NT2/D1 (cell line): ENCODE measurements at regions not wholly inside any gene's neighbourhood (a gene's known extent, or its start where the extent isn't known, plus 50 kb on each side); places are given as distances from the start of the nearest gene placed in this dataset.

Experiments
- DNase-seq: peaks from one replicate; pipeline ENCODE4 v3.0.0-alpha.2; 2011; ENCODE audit warnings: low read depth, low spot score
- H3K27me3 ChIP-seq: 2 replicates; pipeline ENCODE4 v1.6.0; 2011; ENCODE audit warnings: mild to moderate bottlenecking; ENCODE audit not compliant: insufficient read length, insufficient read depth
- H3K36me3 ChIP-seq: 2 replicates; pipeline ENCODE4 v1.6.1; 2011; ENCODE audit warnings: mild to moderate bottlenecking, low read length, mixed read lengths; ENCODE audit not compliant: insufficient read depth, insufficient read length
- H3K4me1 ChIP-seq: 2 replicates; pipeline ENCODE4 v1.5.1; 2011; ENCODE audit not compliant: insufficient read depth, insufficient read length
- H3K4me3 ChIP-seq: 2 replicates; pipeline ENCODE4 v1.5.1; 2011; ENCODE audit warnings: low read depth; ENCODE audit not compliant: insufficient read length
- H3K9ac ChIP-seq: 2 replicates; pipeline ENCODE4 v1.6.0; 2011; ENCODE audit warnings: low read depth; ENCODE audit not compliant: insufficient read length
- H3K9me3 ChIP-seq: 2 replicates; pipeline ENCODE4 v1.5.1; 2011; ENCODE audit warnings: mild to moderate bottlenecking, low read length; ENCODE audit not compliant: insufficient read depth
- SUZ12 ChIP-seq: IDR thresholded peaks from 2 replicates; pipeline ENCODE4 v1.6.1; 2011; ENCODE audit not compliant: insufficient read length, insufficient read depth; ENCODE audit errors: extremely low read depth
- YY1 ChIP-seq: IDR thresholded peaks from 2 replicates; pipeline ENCODE4 v1.6.1; 2011; ENCODE audit not compliant: insufficient read length, insufficient read depth
- ZNF274 ChIP-seq: IDR thresholded peaks from 2 replicates; pipeline ENCODE4 v1.6.1; 2011; ENCODE audit warnings: mild to moderate bottlenecking, low read depth, low read length

- no peaks in the 10 kb centered on the region for H3K36me3 ChIP-seq
- peaks cover 85% of the 10 kb centered on the region for H3K27me3 ChIP-seq
- H3K4me3 ChIP-seq, result no peak overlapping the region
- TF ChIP-seq YY1, result no peak
- no peak for TF ChIP-seq ZNF274
- no peak for TF ChIP-seq SUZ12
- H3K9me3 ChIP-seq, result no peaks in the 10 kb centered on the region
- no peak for DNase-seq
- no peak overlapping the region for H3K9ac ChIP-seq
- H3K4me1 ChIP-seq, result no peaks in the 10 kb centered on the region
These were observed 85.2 kb upstream of the VPREB1 start for GRCh38 chr22:22159384-22159783.

- no peak for TF ChIP-seq SUZ12
- TF ChIP-seq YY1, result no peak
- Histone ChIP-seq H3K4me3 (no peak overlapping the region), H3K4me1 (no peaks in the 10 kb centered on the region), H3K36me3 (no peaks in the 10 kb centered on the region), H3K9me3 (no peaks in the 10 kb centered on the region), H3K9ac (no peak overlapping the region), H3K27me3 (peaks cover 85% of the 10 kb centered on the region)
- DNase-seq, result no peak
These were observed 85.6 kb upstream of the VPREB1 start for GRCh38 chr22:22158965-22159364.

- Histone ChIP-seq H3K36me3 (no peaks in the 10 kb centered on the region), H3K9me3 (no peaks in the 10 kb centered on the region), H3K9ac (no peak overlapping the region), H3K27me3 (peaks cover 85% of the 10 kb centered on the region), H3K4me1 (no peaks in the 10 kb centered on the region), H3K4me3 (no peak overlapping the region)
- TF ChIP-seq SUZ12, result no peak
- no peak for TF ChIP-seq ZNF274
- no peak for DNase-seq
These were observed 86.3 kb upstream of the VPREB1 start for GRCh38 chr22:22158207-22158816.

GRCh38 chr22:22157348-22157725 is 87.2 kb upstream of the VPREB1 start:
- DNase-seq, result no peak
- Histone ChIP-seq H3K9me3 (no peaks in the 10 kb centered on the region), H3K36me3 (no peaks in the 10 kb centered on the region), H3K9ac (no peak overlapping the region), H3K4me1 (no peaks in the 10 kb centered on the region), H3K4me3 (no peak overlapping the region), H3K27me3 (peaks cover 85% of the 10 kb centered on the region)
- TF ChIP-seq SUZ12 (no peak), ZNF274 (no peak), YY1 (no peak)

GRCh38 chr22:22156716-22157347 is 87.8 kb upstream of the VPREB1 start:
- no peaks in the 10 kb centered on the region for H3K4me1 ChIP-seq
- peak; percentile 60 for DNase-seq
- no peak overlapping the region for H3K9ac ChIP-seq
- H3K36me3 ChIP-seq, result no peaks in the 10 kb centered on the region
- H3K9me3 ChIP-seq, result no peaks in the 10 kb centered on the region
- H3K27me3 ChIP-seq, result peaks cover 85% of the 10 kb centered on the region
- H3K4me3 ChIP-seq, result no peak overlapping the region
- TF ChIP-seq YY1, result no peak
- no peak for TF ChIP-seq ZNF274
- TF ChIP-seq SUZ12, result no peak

- no peak overlapping the region for H3K4me3 ChIP-seq
- H3K9ac ChIP-seq, result no peak overlapping the region
- H3K9me3 ChIP-seq, result no peaks in the 10 kb centered on the region
- no peaks in the 10 kb centered on the region for H3K4me1 ChIP-seq
- TF ChIP-seq ZNF274, result no peak
- peaks cover 87% of the 10 kb centered on the region for H3K27me3 ChIP-seq
- DNase-seq, result no peak
- no peaks in the 10 kb centered on the region for H3K36me3 ChIP-seq
These were observed 88.3 kb upstream of the VPREB1 start for GRCh38 chr22:22156348-22156715.

- DNase-seq, result no peak
- peaks cover 94% of the 10 kb centered on the region for H3K27me3 ChIP-seq
- no peak overlapping the region for H3K9ac ChIP-seq
- no peak for TF ChIP-seq SUZ12
- TF ChIP-seq YY1, result no peak
- TF ChIP-seq ZNF274, result no peak
- no peaks in the 10 kb centered on the region for H3K36me3 ChIP-seq
- no peak overlapping the region for H3K4me3 ChIP-seq
- H3K4me1 ChIP-seq, result no peaks in the 10 kb centered on the region
- no peaks in the 10 kb centered on the region for H3K9me3 ChIP-seq
These were observed 89.0 kb upstream of the VPREB1 start for GRCh38 chr22:22155607-22156006.

- no peak for TF ChIP-seq YY1
- TF ChIP-seq ZNF274, result no peak
- no peak for TF ChIP-seq SUZ12
- Histone ChIP-seq H3K36me3 (no peaks in the 10 kb centered on the region), H3K27me3 (peaks cover 99% of the 10 kb centered on the region), H3K4me3 (no peak overlapping the region), H3K4me1 (no peaks in the 10 kb centered on the region), H3K9me3 (no peaks in the 10 kb centered on the region), H3K9ac (no peak overlapping the region)
- DNase-seq, result no peak
These were observed 89.4 kb upstream of the VPREB1 start for GRCh38 chr22:22155146-22155545.
